Tibial artery (tissue), 4 donors: ENCODE measurements at regions not wholly inside any gene's neighbourhood (a gene's known extent, or its start where the extent isn't known, plus 50 kb on each side); places are given as distances from the start of the nearest gene placed in this dataset.

Experiments used
- DNase-seq, 2 donors: peaks; one replicate each; pipeline ENCODE4 v3.0.0-alpha.2; 2019
- H3K27ac ChIP-seq, 2 donors: fragments of 200-600 bp; sonication (generic) in 1 of 2; 1 replicate in 1 of 2; 2 replicates in 1 of 2; pipeline ENCODE4 v1.5.1; 2018 to 2019; ENCODE audit warnings: mild to moderate bottlenecking in 1 of 2
- H3K27me3 ChIP-seq, 2 donors: fragments of 200-600 bp; sonication (generic) in 1 of 2; one replicate each; pipeline versions ENCODE4 v1.5.1 to v1.6.0; 2016 to 2019
- H3K36me3 ChIP-seq, 3 donors: fragments of 200-600 bp; sonication (generic) in 2 of 3; one replicate each; pipeline ENCODE4 v1.5.1; 2016 to 2019; ENCODE audit warnings: mild to moderate bottlenecking in 2 of 3
- H3K4me1 ChIP-seq, 4 donors: fragments of 200-600 bp; sonication (generic) in 2 of 4; 1 replicate in 3 of 4; 2 replicates in 1 of 4; pipeline ENCODE4 v1.5.1; 2016 to 2019
- H3K4me3 ChIP-seq, 2 donors: fragments of 200-600 bp; sonication (generic) in 1 of 2; 1 replicate in 1 of 2; 2 replicates in 1 of 2; pipeline ENCODE4 v1.5.1; 2018 to 2019; ENCODE audit warnings: mild to moderate bottlenecking in 2 of 2
- H3K9me3 ChIP-seq, 3 donors: fragments of 200-600 bp; sonication (generic) in 1 of 3; one replicate each; pipeline ENCODE4 v1.5.1; 2016 to 2019
- CTCF ChIP-seq, 2 experiments: fragments of 200-600 bp in 1 of 2; fragments of 450-650 bp in 1 of 2; IDR thresholded peaks; one replicate each; pipeline ENCODE4 v1.5.1; 2017 to 2019; ENCODE audit warnings: antibody characterized with exemption in 2 of 2, mild to moderate bottlenecking in 1 of 2, moderate library complexity in 1 of 2
- intact Hi-C: fragments of 100-400 bp; cut with DNase I; formaldehyde crosslinking; loops from one replicate; pipeline ENCODE4 v1.15.0; 2023; ENCODE audit warnings: low total_unique reads

GRCh38 chr2:8623576-8623957 lies 58.3 kb upstream of the ID2 start:
- Histone ChIP-seq H3K27ac (no peak overlapping the region), H3K4me1 (no peaks in the 10 kb centered on the region), H3K36me3 (no peaks in the 10 kb centered on the region), H3K9me3 (no peaks in the 10 kb centered on the region), H3K4me3 (no peak overlapping the region), H3K27me3 (no peaks in the 10 kb centered on the region)
- TF ChIP-seq CTCF (IDR thresholded peaks at IDR 0.05): no peak
- intact Hi-C loops: no loop called here
- DNase-seq: no peak

- intact Hi-C loops: no loop called here
- Histone ChIP-seq H3K9me3 (no peaks in the 10 kb centered on the region), H3K36me3 (no peaks in the 10 kb centered on the region), H3K4me3 (no peak overlapping the region), H3K27me3 (no peaks in the 10 kb centered on the region), H3K27ac (no peak overlapping the region), H3K4me1 (no peaks in the 10 kb centered on the region)
- no peak for DNase-seq
- TF ChIP-seq CTCF (IDR thresholded peaks at IDR 0.05): no peak
These were observed 57.8 kb upstream of the ID2 start for GRCh38 chr2:8623958-8624591.

- Histone ChIP-seq H3K9me3 (no peaks in the 10 kb centered on the region), H3K27ac (no peak overlapping the region), H3K36me3 (no peaks in the 10 kb centered on the region), H3K4me1 (no peaks in the 10 kb centered on the region), H3K4me3 (no peak overlapping the region), H3K27me3 (no peaks in the 10 kb centered on the region)
- no peak for TF ChIP-seq CTCF (IDR thresholded peaks at IDR 0.05)
- intact Hi-C loops: no loop called here
- peak in 1 of 2 donors; percentile 11 for DNase-seq
These were observed 56.9 kb upstream of the ID2 start for GRCh38 chr2:8624855-8625398.

GRCh38 chr2:8625399-8626300 lies 56.2 kb upstream of the ID2 start:
- no peak overlapping the region for H3K27ac ChIP-seq
- no peak for TF ChIP-seq CTCF (IDR thresholded peaks at IDR 0.05)
- H3K9me3 ChIP-seq: no peaks in the 10 kb centered on the region
- peak in 1 of 2 donors; percentile 15 for DNase-seq
- H3K4me1 ChIP-seq: no peaks in the 10 kb centered on the region
- intact Hi-C loops: no loop called here
- no peak overlapping the region for H3K4me3 ChIP-seq
- H3K27me3 ChIP-seq: no peaks in the 10 kb centered on the region
- H3K36me3 ChIP-seq: no peaks in the 10 kb centered on the region

GRCh38 chr2:8626572-8626971 lies 55.3 kb upstream of the ID2 start:
- DNase-seq: no peak
- no peaks in the 10 kb centered on the region for H3K27me3 ChIP-seq
- intact Hi-C loops: no loop called here
- no peaks in the 10 kb centered on the region for H3K4me1 ChIP-seq
- H3K27ac ChIP-seq: no peak overlapping the region
- H3K9me3 ChIP-seq: no peaks in the 10 kb centered on the region
- H3K36me3 ChIP-seq: no peaks in the 10 kb centered on the region
- TF ChIP-seq CTCF (IDR thresholded peaks at IDR 0.05): no peak
- no peak overlapping the region for H3K4me3 ChIP-seq
